ENCODE measurements at regions not wholly inside any gene's neighbourhood (a gene's known extent, or its start where the extent isn't known, plus 50 kb on each side); places are given as distances from the start of the nearest gene placed in this dataset.

GRCh38 chr9:13461414-13461991, 182.0 kb upstream of the MPDZ start:
- H3K9me3 ChIP-seq, result no peaks in the 10 kb centered on the region
- no peak for DNase-seq (ENCODE audit: low spot score in 2 of 2)
- no peaks in the 10 kb centered on the region for H3K4me1 ChIP-seq
- no peak overlapping the region for H3K4me3 ChIP-seq
- TF ChIP-seq EP300 (IDR thresholded peaks at IDR 0.05) (no peak), CTCF (IDR thresholded peaks at IDR 0.05) (no peak), POLR2AphosphoS5 (IDR thresholded peaks at IDR 0.05) (no peak), POLR2A (IDR thresholded peaks at IDR 0.05) (no peak)
- WGBS, result 48% methylated on average over 4 of the region's 4 CpGs
- no peaks in the 10 kb centered on the region for H3K27me3 ChIP-seq
- H3K36me3 ChIP-seq, result no peaks in the 10 kb centered on the region
- no peak overlapping the region for H3K27ac ChIP-seq

- Histone ChIP-seq H3K9me3 (no peaks in the 10 kb centered on the region), H3K27me3 (no peaks in the 10 kb centered on the region), H3K4me1 (no peaks in the 10 kb centered on the region), H3K27ac (no peak overlapping the region), H3K4me3 (no peak overlapping the region), H3K36me3 (no peaks in the 10 kb centered on the region)
- TF ChIP-seq POLR2AphosphoS5 (IDR thresholded peaks at IDR 0.05) (no peak), POLR2A (IDR thresholded peaks at IDR 0.05) (no peak), EP300 (IDR thresholded peaks at IDR 0.05) (no peak), CTCF (IDR thresholded peaks at IDR 0.05) (no peak)
- WGBS, result 94% methylated on average over 3 of the region's 3 CpGs
- no peak for DNase-seq (ENCODE audit: low spot score in 2 of 2)
These were observed 179.6 kb upstream of the MPDZ start for GRCh38 chr9:13459071-13459470.

GRCh38 chr9:13457795-13458194, 178.3 kb upstream of the MPDZ start:
- no peak overlapping the region for H3K4me3 ChIP-seq
- no peaks in the 10 kb centered on the region for H3K4me1 ChIP-seq
- no peak for DNase-seq (ENCODE audit: low spot score in 2 of 2)
- H3K36me3 ChIP-seq, result no peaks in the 10 kb centered on the region
- no peaks in the 10 kb centered on the region for H3K27me3 ChIP-seq
- no peaks in the 10 kb centered on the region for H3K9me3 ChIP-seq
- 94% methylated on average over 1 of the region's 1 CpG for WGBS
- no peak overlapping the region for H3K27ac ChIP-seq
- TF ChIP-seq POLR2AphosphoS5 (IDR thresholded peaks at IDR 0.05) (no peak), POLR2A (IDR thresholded peaks at IDR 0.05) (no peak), EP300 (IDR thresholded peaks at IDR 0.05) (no peak), CTCF (IDR thresholded peaks at IDR 0.05) (no peak)

GRCh38 chr9:13450723-13451122, 171.2 kb upstream of the MPDZ start:
- no peak for DNase-seq (ENCODE audit: low spot score in 2 of 2)
- Histone ChIP-seq H3K36me3 (no peaks in the 10 kb centered on the region), H3K4me3 (no peak overlapping the region), H3K27ac (no peak overlapping the region), H3K27me3 (no peaks in the 10 kb centered on the region), H3K9me3 (no peaks in the 10 kb centered on the region), H3K4me1 (peaks cover 23% of the 10 kb centered on the region)
- no peak for TF ChIP-seq CTCF (IDR thresholded peaks at IDR 0.05)
- TF ChIP-seq POLR2AphosphoS5 (IDR thresholded peaks at IDR 0.05), result no peak
- TF ChIP-seq POLR2A (IDR thresholded peaks at IDR 0.05), result no peak
- no peak for TF ChIP-seq EP300 (IDR thresholded peaks at IDR 0.05)
- 76% methylated on average over 3 of the region's 3 CpGs for WGBS

GRCh38 chr9:13448482-13448881, 169.0 kb upstream of the MPDZ start:
- Histone ChIP-seq H3K9me3 (no peaks in the 10 kb centered on the region), H3K4me1 (peaks cover 41% of the 10 kb centered on the region), H3K27me3 (no peaks in the 10 kb centered on the region), H3K27ac (no peak overlapping the region), H3K36me3 (no peaks in the 10 kb centered on the region), H3K4me3 (no peak overlapping the region)
- DNase-seq (ENCODE audit: low spot score in 2 of 2), result no peak
- TF ChIP-seq POLR2AphosphoS5 (IDR thresholded peaks at IDR 0.05), result no peak
- no peak for TF ChIP-seq EP300 (IDR thresholded peaks at IDR 0.05)
- no peak for TF ChIP-seq CTCF (IDR thresholded peaks at IDR 0.05)
- TF ChIP-seq POLR2A (IDR thresholded peaks at IDR 0.05), result no peak
- 87% methylated on average over 2 of the region's 2 CpGs for WGBS

Measured in suprapubic skin (tissue), 4 donors.